Keratinocyte (primary cell): ENCODE measurements at regions not wholly inside any gene's neighbourhood (a gene's known extent, or its start where the extent isn't known, plus 50 kb on each side); places are given as distances from the start of the nearest gene placed in this dataset.

Experiments
- CTCF ChIP-seq, 3 experiments: IDR thresholded peaks in 1 of 3; conservative IDR thresholded peaks in 1 of 3; optimal IDR thresholded peaks in 1 of 3; 2 replicates in 2 of 3; 3 replicates in 1 of 3; pipeline versions ENCODE3 to v1.5.1; 2011; ENCODE audit warnings: low read length in 3 of 3, mild to moderate bottlenecking in 3 of 3, moderate library complexity in 2 of 3, control low read depth in 1 of 3, inconsistent platforms in 1 of 3; ENCODE audit not compliant: insufficient read depth in 2 of 3; ENCODE audit errors: extremely low read depth in 1 of 3
- EZH2 ChIP-seq: IDR thresholded peaks from one replicate; pipeline ENCODE4 v1.6.1; 2012; ENCODE audit warnings: inconsistent platforms, mild to moderate bottlenecking, low read length, moderate library complexity

GRCh38 chr16:22753451-22753850 is 60.5 kb upstream of the HS3ST2 start:
- no peak for TF ChIP-seq CTCF (optimal IDR thresholded peaks at IDR 0.05 in 1 of 3, IDR thresholded peaks at IDR 0.05 in 1 of 3, conservative IDR thresholded peaks at IDR 0.05 in 1 of 3; ENCODE audit: extremely low read depth in 1 of 3, insufficient read depth in 2 of 3, low read length in 3 of 3)
- TF ChIP-seq EZH2, result no peak
